22Rv1 (cell line): ENCODE measurements at regions not wholly inside any gene's neighbourhood (a gene's known extent, or its start where the extent isn't known, plus 50 kb on each side); places are given as distances from the start of the nearest gene placed in this dataset.
"Not testable (repeated sequence)": the region's sequence is repeated elsewhere in the genome, so short reads cannot be mapped to it uniquely, and the experiment has no call there.

ENCODE experiments used
- CTCF ChIP-seq: fragments of 450-650 bp; IDR thresholded peaks from 2 replicates; pipeline ENCODE4 v1.5.1; 2017; ENCODE audit warnings: mild to moderate bottlenecking
- ZFX ChIP-seq: fragments of 450-650 bp; IDR thresholded peaks from 2 replicates; pipeline ENCODE4 v1.6.1; 2017; ENCODE audit warnings: antibody characterized with exemption, borderline replicate concordance

GRCh38 chr12:131401907-131402633, 308.8 kb upstream of the SFSWAP start:
- TF ChIP-seq CTCF, ZFX: not testable (repeated sequence)
